Natural killer cell treated with Interleukin-12 subunit alpha and Interleukin-12 subunit beta and Interleukin-15 and Interleukin-18, amount 100 ng/mL, for 72 hours (primary cell): ENCODE measurements at regions not wholly inside any gene's neighbourhood (a gene's known extent, or its start where the extent isn't known, plus 50 kb on each side); places are given as distances from the start of the nearest gene placed in this dataset.

Experiments used
- ATAC-seq, 2 donors: fragments of 150-1000 bp; cut with Tn5 transposase in 1 of 2; sonication (Bioruptor Pico), chemical (Tn5 transposase) in 1 of 2; 2 replicates each; pipeline ENCODE4 v1.10.0; 2021
- DNase-seq: peaks from one replicate; pipeline ENCODE4 v3.0.0; 2022; ENCODE audit warnings: low spot score
- H3K27ac Mint-ChIP-seq, 2 donors: 1 replicate in 1 of 2; 2 replicates in 1 of 2; pipeline ENCODE4 v1.8.0; 2022; ENCODE audit warnings: mixed read lengths in 2 of 2, mild to moderate bottlenecking in 1 of 2, moderate library complexity in 1 of 2
- H3K27me3 Mint-ChIP-seq, 2 donors: 1 replicate in 1 of 2; 2 replicates in 1 of 2; pipeline ENCODE4 v1.8.0; 2022; ENCODE audit warnings: mixed read lengths in 2 of 2
- H3K36me3 Mint-ChIP-seq: one replicate; pipeline ENCODE4 v1.8.0; 2022; ENCODE audit warnings: mixed read lengths
- H3K4me1 Mint-ChIP-seq, 2 donors: 1 replicate in 1 of 2; 2 replicates in 1 of 2; pipeline ENCODE4 v1.8.0; 2022; ENCODE audit warnings: low read depth in 2 of 2, mixed read lengths in 2 of 2, mild to moderate bottlenecking in 1 of 2
- H3K4me3 Mint-ChIP-seq: one replicate; pipeline ENCODE4 v1.8.0; 2022; ENCODE audit warnings: mixed read lengths
- H3K9me3 Mint-ChIP-seq: 2 replicates; pipeline ENCODE4 v1.8.0; 2022; ENCODE audit warnings: mixed read lengths

GRCh38 chr3:46092702-46093080 is 65.4 kb upstream of the XCR1 start:
- no peaks in the 10 kb centered on the region for H3K27me3 Mint-ChIP-seq
- no peaks in the 10 kb centered on the region for H3K36me3 Mint-ChIP-seq
- DNase-seq: no peak

GRCh38 chr3:46091741-46092701 is 64.7 kb upstream of the XCR1 start:
- H3K4me1 Mint-ChIP-seq: peaks cover 81 to 82% of the 10 kb centered on the region in 2 donors
- DNase-seq: no peak
- no peaks in the 10 kb centered on the region for H3K36me3 Mint-ChIP-seq
- no peaks in the 10 kb centered on the region for H3K9me3 Mint-ChIP-seq
- peak overlapping the region; percentile 9 for H3K4me3 Mint-ChIP-seq
- H3K27ac Mint-ChIP-seq: peak overlapping the region; percentile 97 to 100
- ATAC-seq: no peak
- H3K27me3 Mint-ChIP-seq: no peaks in the 10 kb centered on the region

More at GRCh38 chr3:46092702-46093080, 65.4 kb upstream of the XCR1 start:
- Mint-ChIP-seq H3K9me3 (no peaks in the 10 kb centered on the region), H3K4me3 (no peak overlapping the region), H3K27ac (peak overlapping the region; percentile 97 to 100), H3K4me1 (peaks cover 81 to 83% of the 10 kb centered on the region in 2 donors)
- ATAC-seq: no peak

GRCh38 chr3:46091046-46091445 is 63.8 kb upstream of the XCR1 start:
- Mint-ChIP-seq H3K27ac (peak overlapping the region; percentile 97 to 100), H3K27me3 (no peaks in the 10 kb centered on the region), H3K4me3 (peak overlapping the region; percentile 49), H3K4me1 (peaks cover 79 to 80% of the 10 kb centered on the region in 2 donors), H3K36me3 (no peaks in the 10 kb centered on the region), H3K9me3 (no peaks in the 10 kb centered on the region)
- ATAC-seq (no peak), DNase-seq (peak; percentile 40)

GRCh38 chr3:46090161-46090591 is 62.9 kb upstream of the XCR1 start:
- Mint-ChIP-seq H3K27me3 (no peaks in the 10 kb centered on the region), H3K27ac (peak overlapping the region; percentile 97 to 100), H3K36me3 (no peaks in the 10 kb centered on the region), H3K4me3 (peak overlapping the region; percentile 66), H3K9me3 (no peaks in the 10 kb centered on the region), H3K4me1 (peaks cover 79 to 84% of the 10 kb centered on the region in 2 donors)
- peak; percentile 66 for DNase-seq
- peak; percentile 81 to 87 for ATAC-seq

- DNase-seq (peak; percentile 87), ATAC-seq (peak; percentile 92 to 96)
- peak overlapping the region; percentile 97 to 100 for H3K27ac Mint-ChIP-seq
- H3K36me3 Mint-ChIP-seq: no peaks in the 10 kb centered on the region
- H3K4me1 Mint-ChIP-seq: peaks cover 71 to 78% of the 10 kb centered on the region in 2 donors
- H3K9me3 Mint-ChIP-seq: no peaks in the 10 kb centered on the region
- H3K4me3 Mint-ChIP-seq: peak overlapping the region; percentile 66
- H3K27me3 Mint-ChIP-seq: no peaks in the 10 kb centered on the region
Measured at GRCh38 chr3:46089237-46090011, 62.1 kb upstream of the XCR1 start.

GRCh38 chr3:46087871-46088270 is 60.6 kb upstream of the XCR1 start:
- H3K4me3 Mint-ChIP-seq: peak overlapping the region; percentile 2
- no peaks in the 10 kb centered on the region for H3K27me3 Mint-ChIP-seq
- H3K27ac Mint-ChIP-seq: peak overlapping the region; percentile 16 to 72
- H3K9me3 Mint-ChIP-seq: no peaks in the 10 kb centered on the region
- ATAC-seq (no peak), DNase-seq (no peak)
- H3K36me3 Mint-ChIP-seq: no peaks in the 10 kb centered on the region
- H3K4me1 Mint-ChIP-seq: peaks cover 57 to 64% of the 10 kb centered on the region in 2 donors

- H3K27ac Mint-ChIP-seq: peak overlapping the region; percentile 16 to 79
- H3K27me3 Mint-ChIP-seq: no peaks in the 10 kb centered on the region
- ATAC-seq: no peak
- DNase-seq: no peak
- no peak overlapping the region for H3K4me3 Mint-ChIP-seq
- H3K36me3 Mint-ChIP-seq: no peaks in the 10 kb centered on the region
- H3K4me1 Mint-ChIP-seq: peaks cover 50 to 57% of the 10 kb centered on the region in 2 donors
- H3K9me3 Mint-ChIP-seq: no peaks in the 10 kb centered on the region
Measured at GRCh38 chr3:46086986-46087385, 59.7 kb upstream of the XCR1 start.

- Mint-ChIP-seq H3K4me1 (peaks cover 49 to 53% of the 10 kb centered on the region in 2 donors), H3K27me3 (no peaks in the 10 kb centered on the region), H3K36me3 (no peaks in the 10 kb centered on the region), H3K27ac (peak overlapping the region; percentile 50 to 79), H3K9me3 (no peaks in the 10 kb centered on the region), H3K4me3 (no peak overlapping the region)
- DNase-seq (no peak), ATAC-seq (no peak)
Measured at GRCh38 chr3:46086083-46086437, 58.8 kb upstream of the XCR1 start.

- ATAC-seq (no peak), DNase-seq (no peak)
- Mint-ChIP-seq H3K27me3 (no peaks in the 10 kb centered on the region), H3K9me3 (no peaks in the 10 kb centered on the region), H3K4me3 (no peak overlapping the region), H3K36me3 (no peaks in the 10 kb centered on the region), H3K27ac (peak overlapping the region; percentile 50 to 79), H3K4me1 (peaks cover 46 to 50% of the 10 kb centered on the region in 2 donors)
Measured at GRCh38 chr3:46085421-46086082, 58.3 kb upstream of the XCR1 start.

- DNase-seq: no peak
- H3K36me3 Mint-ChIP-seq: no peaks in the 10 kb centered on the region
- peak overlapping the region in 1 of 2 donors; percentile 87 for H3K27ac Mint-ChIP-seq
- ATAC-seq: no peak
- H3K4me1 Mint-ChIP-seq: peaks cover 38 to 43% of the 10 kb centered on the region in 2 donors
- H3K4me3 Mint-ChIP-seq: no peak overlapping the region
- H3K9me3 Mint-ChIP-seq: no peaks in the 10 kb centered on the region
- H3K27me3 Mint-ChIP-seq: no peaks in the 10 kb centered on the region
Measured at GRCh38 chr3:46083956-46084355, 56.7 kb upstream of the XCR1 start.

- Mint-ChIP-seq H3K4me1 (peaks cover 44 to 45% of the 10 kb centered on the region in 2 donors), H3K27me3 (no peaks in the 10 kb centered on the region), H3K4me3 (no peak overlapping the region), H3K9me3 (no peaks in the 10 kb centered on the region), H3K27ac (peak overlapping the region in 1 of 2 donors; percentile 87), H3K36me3 (no peaks in the 10 kb centered on the region)
- no peak for ATAC-seq
- DNase-seq: no peak
Measured at GRCh38 chr3:46082849-46083248, 55.6 kb upstream of the XCR1 start.

GRCh38 chr3:46082021-46082420 is 54.7 kb upstream of the XCR1 start:
- peaks cover 36 to 39% of the 10 kb centered on the region in 2 donors for H3K4me1 Mint-ChIP-seq
- no peak for DNase-seq
- no peak overlapping the region for H3K4me3 Mint-ChIP-seq
- no peaks in the 10 kb centered on the region for H3K36me3 Mint-ChIP-seq
- H3K27ac Mint-ChIP-seq: peak overlapping the region; percentile 42 to 87
- ATAC-seq: no peak
- H3K9me3 Mint-ChIP-seq: no peaks in the 10 kb centered on the region
- no peaks in the 10 kb centered on the region for H3K27me3 Mint-ChIP-seq

GRCh38 chr3:46080969-46081345 is 53.7 kb upstream of the XCR1 start:
- Mint-ChIP-seq H3K27me3 (no peaks in the 10 kb centered on the region), H3K4me3 (no peak overlapping the region), H3K36me3 (no peaks in the 10 kb centered on the region), H3K4me1 (peaks cover 35 to 36% of the 10 kb centered on the region in 2 donors), H3K9me3 (no peaks in the 10 kb centered on the region), H3K27ac (peak overlapping the region; percentile 64 to 87)
- ATAC-seq (no peak), DNase-seq (no peak)
